Vagina (tissue), 2 donors: ENCODE measurements at regions not wholly inside any gene's neighbourhood (a gene's known extent, or its start where the extent isn't known, plus 50 kb on each side); places are given as distances from the start of the nearest gene placed in this dataset.

Experiments
- CTCF ChIP-seq, 3 experiments: fragments of 450-650 bp in 2 of 3; fragments of 200-600 bp in 1 of 3; sonication (generic) in 1 of 3; IDR thresholded peaks; one replicate each; pipeline ENCODE4 v1.5.1; 2017 to 2019; ENCODE audit warnings: antibody characterized with exemption in 3 of 3, mild to moderate bottlenecking in 2 of 3, moderate library complexity in 2 of 3
- POLR2A ChIP-seq, 2 donors: fragments of 450-650 bp; IDR thresholded peaks; one replicate each; pipeline ENCODE4 v1.6.1; 2017; ENCODE audit warnings: antibody characterized with exemption in 2 of 2, mild to moderate bottlenecking in 2 of 2, moderate library complexity in 2 of 2
- POLR2AphosphoS5 ChIP-seq, 2 donors: sonication (generic); formaldehyde crosslinking; IDR thresholded peaks; one replicate each; pipeline ENCODE4 v1.9.0; 2017; ENCODE audit warnings: antibody characterized with exemption in 2 of 2, mild to moderate bottlenecking in 2 of 2, low read depth in 1 of 2; ENCODE audit not compliant: insufficient read depth in 1 of 2

GRCh38 chr6:156189714-156190113 is 587.5 kb upstream of the ARID1B start:
- no peak for TF ChIP-seq CTCF (IDR thresholded peaks at IDR 0.05)
- no peak for TF ChIP-seq POLR2A (IDR thresholded peaks at IDR 0.05)
- peak in 1 of 2 donors; percentile 48 for TF ChIP-seq POLR2AphosphoS5 (IDR thresholded peaks at IDR 0.05; ENCODE audit: insufficient read depth in 1 of 2, low read depth in 1 of 2)
